Testis (tissue), 2 donors: ENCODE measurements at regions not wholly inside any gene's neighbourhood (a gene's known extent, or its start where the extent isn't known, plus 50 kb on each side); places are given as distances from the start of the nearest gene placed in this dataset.

ENCODE experiments used
- CTCF ChIP-seq, 3 experiments: fragments of 450-650 bp in 2 of 3; fragments of 200-600 bp in 1 of 3; sonication (generic) in 1 of 3; IDR thresholded peaks; one replicate each; pipeline ENCODE4 v1.5.1; 2016 to 2019; ENCODE audit warnings: antibody characterized with exemption in 3 of 3, mild to moderate bottlenecking in 2 of 3, moderate library complexity in 1 of 3
- POLR2A ChIP-seq: fragments of 450-650 bp; IDR thresholded peaks from one replicate; pipeline ENCODE4 v1.6.1; 2017; ENCODE audit warnings: antibody characterized with exemption, mild to moderate bottlenecking, moderate library complexity

DNA sequence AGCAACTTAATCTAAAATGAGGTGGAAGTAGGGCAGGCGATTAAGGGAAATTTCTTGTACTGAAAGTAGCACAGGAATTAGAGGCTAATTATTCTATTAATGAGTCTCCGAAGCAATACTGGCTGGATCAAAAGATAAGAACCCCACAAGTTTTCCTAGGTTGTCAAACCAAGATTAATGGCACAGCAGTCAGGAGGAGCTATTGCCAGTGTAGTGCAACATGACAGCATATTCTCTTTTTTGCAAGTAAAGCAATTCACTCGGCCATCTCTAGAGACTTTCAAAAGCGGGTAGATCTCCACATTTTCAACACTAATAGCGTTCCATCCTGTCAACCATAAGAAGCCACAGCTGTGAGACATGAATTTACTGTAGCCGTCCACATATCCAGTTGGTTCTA is 81.2 kb downstream of the CYB561 start:
- TF ChIP-seq CTCF (IDR thresholded peaks at IDR 0.05): no peak
- no peak for TF ChIP-seq POLR2A
